GM10266 (cell line): ENCODE measurements at regions not wholly inside any gene's neighbourhood (a gene's known extent, or its start where the extent isn't known, plus 50 kb on each side); places are given as distances from the start of the nearest gene placed in this dataset.
"Not testable (repeated sequence)": the region's sequence is repeated elsewhere in the genome, so short reads cannot be mapped to it uniquely, and the experiment has no call there.

ENCODE experiments used
- DNase-seq: peaks from one replicate; pipeline ENCODE4 v3.0.0; 2012; ENCODE audit errors: extremely low spot score
- CTCF ChIP-seq: IDR thresholded peaks from 2 replicates; pipeline ENCODE4 v1.5.1; 2012; ENCODE audit warnings: mild to moderate bottlenecking, low read depth; ENCODE audit not compliant: control insufficient read depth, insufficient read depth; ENCODE audit errors: missing control alignments

GRCh38 chr1:104776-105175 is 346.7 kb downstream of the OR4F29 start:
- peak; percentile 8 for TF ChIP-seq CTCF
- DNase-seq = not testable (repeated sequence)

- not testable (repeated sequence) for DNase-seq
Measured at GRCh38 chr1:99481-99880, 352.0 kb downstream of the OR4F29 start.

GRCh38 chr1:98811-99210 is 352.7 kb downstream of the OR4F29 start:
- DNase-seq = not testable (repeated sequence)

- not testable (repeated sequence) for DNase-seq
Measured at GRCh38 chr1:91279-91678, 360.2 kb downstream of the OR4F29 start.

- peak; percentile 0 for DNase-seq
Measured at GRCh38 chr1:88110-88509, 363.4 kb downstream of the OR4F29 start.

GRCh38 chr1:79152-79551 is 372.3 kb downstream of the OR4F29 start:
- DNase-seq = not testable (repeated sequence)

GRCh38 chr1:65119-65518 is 386.4 kb downstream of the OR4F29 start, which contains the start of gene OR4F5:
TSS of gene OR4F5 (plus strand) at chr1:65419.
- not testable (repeated sequence) for DNase-seq

GRCh38 chr1:56014-56531 is 395.4 kb downstream of the OR4F29 start:
- not testable (repeated sequence) for DNase-seq

- not testable (repeated sequence) for DNase-seq
Measured at GRCh38 chr1:53182-53581, 398.3 kb downstream of the OR4F29 start.

GRCh38 chr1:41965-42466 is 409.5 kb downstream of the OR4F29 start:
- not testable (repeated sequence) for DNase-seq

GRCh38 chr1:41197-41596 is 410.3 kb downstream of the OR4F29 start:
- DNase-seq = not testable (repeated sequence)

GRCh38 chr1:29183-29582 is 422.3 kb downstream of the OR4F29 start:
- DNase-seq = not testable (repeated sequence)

GRCh38 chr1:17298-17697 is 434.2 kb downstream of the OR4F29 start:
- DNase-seq = not testable (repeated sequence)

- not testable (repeated sequence) for DNase-seq
Measured at GRCh38 chr1:16025-16424, 435.5 kb downstream of the OR4F29 start.

- DNase-seq = not testable (repeated sequence)
Measured at GRCh38 chr1:9941-10717, 441.3 kb downstream of the OR4F29 start.
